MM.1S (cell line): ENCODE measurements at regions not wholly inside any gene's neighbourhood (a gene's known extent, or its start where the extent isn't known, plus 50 kb on each side); places are given as distances from the start of the nearest gene placed in this dataset.

Source experiments
- DNase-seq: peaks from one replicate; pipeline ENCODE4 v3.0.0-alpha.2; 2015
- H2AFZ ChIP-seq: fragments of 300-600 bp; sonication (generic); 2 replicates; pipeline ENCODE4 v1.6.0; 2016; ENCODE audit warnings: antibody characterized with exemption, low read length
- H3F3A ChIP-seq: fragments of 300-600 bp; sonication (generic); 2 replicates; pipeline ENCODE4 v1.6.1; 2016; ENCODE audit warnings: mild to moderate bottlenecking, antibody characterized with exemption, low read length, moderate library complexity, mixed read lengths; ENCODE audit not compliant: insufficient read depth
- H3K27ac ChIP-seq: fragments of 300-600 bp; sonication (generic); 2 replicates; pipeline ENCODE4 v1.5.1; 2016; ENCODE audit warnings: mild to moderate bottlenecking, low read length
- H3K27me3 ChIP-seq: fragments of 300-600 bp; sonication (generic); replicated peaks from 2 replicates; pipeline ENCODE4 v1.6.0; 2016; ENCODE audit warnings: low read length; ENCODE audit not compliant: insufficient read depth
- H3K36me3 ChIP-seq: fragments of 300-600 bp; sonication (generic); replicated peaks from 2 replicates; pipeline ENCODE4 v1.6.1; 2016; ENCODE audit warnings: mild to moderate bottlenecking, low read length, mixed read lengths; ENCODE audit not compliant: insufficient read depth
- H3K4me1 ChIP-seq: fragments of 300-600 bp; sonication (generic); 2 replicates; pipeline ENCODE4 v1.6.1; 2016; ENCODE audit warnings: low read length, mixed read lengths
- H3K4me2 ChIP-seq: fragments of 300-600 bp; sonication (generic); 2 replicates; pipeline ENCODE4 v1.6.0; 2016; ENCODE audit warnings: low read depth, low read length
- H3K4me3 ChIP-seq: fragments of 300-600 bp; sonication (generic); 2 replicates; pipeline ENCODE4 v1.5.1; 2016; ENCODE audit warnings: low read length, mixed read lengths
- H3K79me2 ChIP-seq: fragments of 300-600 bp; sonication (generic); 2 replicates; pipeline ENCODE4 v1.6.1; 2016; ENCODE audit warnings: mixed run types, low read length, mixed read lengths
- H3K9ac ChIP-seq: fragments of 300-600 bp; sonication (generic); 2 replicates; pipeline ENCODE4 v1.6.1; 2016; ENCODE audit warnings: low read length, mixed read lengths
- H3K9me2 ChIP-seq: fragments of 300-600 bp; sonication (generic); replicated peaks from 2 replicates; pipeline ENCODE4 v1.6.1; 2016; ENCODE audit warnings: mild to moderate bottlenecking, low read length, mixed read lengths; ENCODE audit not compliant: insufficient read depth
- H3K9me3 ChIP-seq: fragments of 300-600 bp; sonication (generic); replicated peaks from 2 replicates; pipeline ENCODE4 v1.6.1; 2016; ENCODE audit warnings: mild to moderate bottlenecking, low read length, mixed read lengths; ENCODE audit not compliant: insufficient read depth
- H4K20me1 ChIP-seq: fragments of 300-600 bp; sonication (generic); 2 replicates; pipeline ENCODE4 v1.6.1; 2016; ENCODE audit warnings: mild to moderate bottlenecking, low read length, moderate library complexity, mixed read lengths; ENCODE audit not compliant: insufficient read depth
- CTCF ChIP-seq: fragments of 300-600 bp; sonication (generic); IDR thresholded peaks from 2 replicates; pipeline ENCODE4 v1.5.1; 2016; ENCODE audit warnings: antibody characterized with exemption, low read length, mixed read lengths
- EZH2 ChIP-seq: fragments of 300-600 bp; sonication (generic); optimal IDR thresholded peaks from 2 replicates; pipeline ENCODE3; 2017; ENCODE audit warnings: low read depth, mild to moderate bottlenecking, antibody characterized with exemption, low read length, mixed read lengths
- EZH2phosphoT487 ChIP-seq: fragments of 300-600 bp; sonication (generic); IDR thresholded peaks from 2 replicates; pipeline ENCODE4 v1.6.1; 2018; ENCODE audit warnings: antibody characterized with exemption, low read length

DNA sequence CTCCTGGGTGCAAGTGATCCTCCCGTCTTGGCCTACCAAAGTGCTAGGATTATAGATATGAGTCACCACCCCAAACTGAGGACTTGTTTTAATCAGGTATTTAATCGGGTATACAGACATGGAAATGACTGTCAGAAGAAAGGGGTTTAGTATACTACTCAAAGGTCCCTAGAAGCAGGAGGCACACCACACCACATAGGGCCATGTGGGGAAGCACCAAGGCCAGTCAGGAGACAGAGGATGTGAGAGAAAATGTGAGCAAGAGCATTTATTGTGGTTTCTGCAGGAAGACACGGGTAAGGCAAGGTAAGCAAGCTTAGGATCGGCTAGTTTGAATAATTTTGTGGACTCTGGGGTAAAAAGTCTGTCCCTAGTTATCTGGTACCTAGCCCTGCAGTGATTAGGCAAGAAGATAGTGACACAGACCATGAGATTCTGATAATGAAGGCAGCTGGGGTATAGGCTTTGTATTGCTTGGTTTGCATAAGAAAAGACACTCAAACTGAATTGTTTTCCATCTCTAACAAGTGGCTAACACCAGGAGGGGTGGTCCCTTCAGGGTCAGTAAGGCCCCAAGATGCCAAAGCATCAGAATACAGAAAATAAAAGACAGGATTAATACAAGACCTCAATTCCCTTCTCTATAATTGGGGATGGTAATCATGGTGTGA, 408.8 kb upstream of the F9 start:
- no peak overlapping the region for H2AFZ ChIP-seq
- no peaks in the 10 kb centered on the region for H3F3A ChIP-seq
- H3K79me2 ChIP-seq: no peaks in the 10 kb centered on the region
- no peak for DNase-seq
- no peak overlapping the region for H3K4me2 ChIP-seq
- no peak overlapping the region for H3K9ac ChIP-seq
- no peak overlapping the region for H3K4me3 ChIP-seq
- no peaks in the 10 kb centered on the region for H3K27me3 ChIP-seq
- no peaks in the 10 kb centered on the region for H3K9me2 ChIP-seq
- no peaks in the 10 kb centered on the region for H4K20me1 ChIP-seq
- TF ChIP-seq CTCF: no peak
- no peak for TF ChIP-seq EZH2
- no peak for TF ChIP-seq EZH2phosphoT487
- no peaks in the 10 kb centered on the region for H3K4me1 ChIP-seq
- no peaks in the 10 kb centered on the region for H3K9me3 ChIP-seq
- no peak overlapping the region for H3K27ac ChIP-seq
- no peaks in the 10 kb centered on the region for H3K36me3 ChIP-seq

DNA sequence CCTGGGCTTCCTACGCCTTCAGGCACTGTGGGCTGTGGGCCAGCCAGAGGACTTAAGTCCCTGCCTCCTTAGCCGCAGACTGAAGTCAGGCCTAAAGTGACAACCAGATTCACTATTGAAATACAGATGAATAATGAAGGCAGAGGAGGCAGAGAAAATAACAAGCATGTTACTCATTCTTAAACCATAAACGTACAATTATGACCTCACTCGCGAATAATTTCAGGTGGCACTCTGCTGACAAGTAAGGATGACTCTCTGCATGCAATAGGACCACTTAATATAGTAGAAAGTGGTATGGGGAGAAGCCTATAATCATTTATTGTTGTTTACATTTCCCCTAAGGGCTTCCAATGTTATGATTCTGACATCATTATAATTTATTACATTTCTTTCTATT, 409.2 kb upstream of the FGF13 start:
- no peak for DNase-seq
- Histone ChIP-seq H3K9me2 (no peaks in the 10 kb centered on the region), H3K36me3 (no peaks in the 10 kb centered on the region), H3K4me1 (no peaks in the 10 kb centered on the region), H3K4me3 (no peak overlapping the region), H2AFZ (no peak overlapping the region), H3K4me2 (no peak overlapping the region), H3K27ac (no peak overlapping the region), H4K20me1 (no peaks in the 10 kb centered on the region), H3K27me3 (no peaks in the 10 kb centered on the region), H3K9ac (no peak overlapping the region), H3K79me2 (no peaks in the 10 kb centered on the region), H3F3A (no peaks in the 10 kb centered on the region), H3K9me3 (no peaks in the 10 kb centered on the region)
- TF ChIP-seq EZH2phosphoT487 (no peak), CTCF (no peak), EZH2 (no peak)

DNA sequence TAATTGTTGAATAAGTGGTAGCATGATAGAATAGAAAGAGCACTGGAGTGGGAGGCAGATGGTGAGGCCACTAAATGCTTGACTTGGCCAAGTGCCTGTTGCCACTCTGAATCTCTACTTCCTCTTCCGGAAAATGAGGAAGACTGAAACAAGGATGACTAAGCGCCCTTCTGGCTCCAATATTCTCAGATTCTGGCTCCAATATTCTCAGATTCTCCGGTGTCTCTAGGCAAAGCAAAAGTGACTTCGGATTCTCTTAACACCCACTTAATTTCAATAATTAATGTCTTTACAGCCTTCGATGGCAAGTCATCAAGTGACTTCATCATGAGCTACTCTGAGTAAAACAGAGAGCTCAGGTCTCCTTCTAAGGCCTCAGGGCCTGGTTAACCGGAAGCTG, 402.2 kb upstream of the FGF13 start:
- Histone ChIP-seq H2AFZ (no peak overlapping the region), H3K36me3 (no peaks in the 10 kb centered on the region), H3K4me3 (no peak overlapping the region), H3K9me2 (no peaks in the 10 kb centered on the region), H3K9ac (no peak overlapping the region), H3K4me1 (no peaks in the 10 kb centered on the region), H4K20me1 (no peaks in the 10 kb centered on the region), H3K4me2 (no peak overlapping the region), H3F3A (no peaks in the 10 kb centered on the region), H3K79me2 (no peaks in the 10 kb centered on the region), H3K27me3 (no peaks in the 10 kb centered on the region), H3K9me3 (no peaks in the 10 kb centered on the region), H3K27ac (no peak overlapping the region)
- DNase-seq: no peak
- TF ChIP-seq CTCF (no peak), EZH2 (no peak), EZH2phosphoT487 (no peak)
